ENCODE measurements at regions not wholly inside any gene's neighbourhood (a gene's known extent, or its start where the extent isn't known, plus 50 kb on each side); places are given as distances from the start of the nearest gene placed in this dataset.

GRCh38 chr2:198371921-198372543, 567.6 kb downstream of the PLCL1 start:
- TF ChIP-seq EZH2 (IDR thresholded peaks at IDR 0.05) (no peak), POLR2AphosphoS5 (IDR thresholded peaks at IDR 0.05; ENCODE audit: borderline replicate concordance, low read depth, low read length) (no peak)
